Fibroblast of villous mesenchyme (primary cell): ENCODE measurements at regions not wholly inside any gene's neighbourhood (a gene's known extent, or its start where the extent isn't known, plus 50 kb on each side); places are given as distances from the start of the nearest gene placed in this dataset.

ENCODE experiments used
- DNase-seq: peaks from one replicate; pipeline ENCODE4 v3.0.0-alpha.2; 2010; ENCODE audit warnings: low read depth
- H3K4me3 ChIP-seq: 2 replicates; pipeline ENCODE4 v1.5.1; 2011; ENCODE audit warnings: low read depth, mild to moderate bottlenecking, low read length
- TF ChIP-seq, protein P1 (sequence below): IDR thresholded peaks from 2 replicates; pipeline ENCODE4 v1.5.1; 2012; ENCODE audit warnings: low read depth, mild to moderate bottlenecking, low read length; ENCODE audit not compliant: insufficient read depth

DNA sequence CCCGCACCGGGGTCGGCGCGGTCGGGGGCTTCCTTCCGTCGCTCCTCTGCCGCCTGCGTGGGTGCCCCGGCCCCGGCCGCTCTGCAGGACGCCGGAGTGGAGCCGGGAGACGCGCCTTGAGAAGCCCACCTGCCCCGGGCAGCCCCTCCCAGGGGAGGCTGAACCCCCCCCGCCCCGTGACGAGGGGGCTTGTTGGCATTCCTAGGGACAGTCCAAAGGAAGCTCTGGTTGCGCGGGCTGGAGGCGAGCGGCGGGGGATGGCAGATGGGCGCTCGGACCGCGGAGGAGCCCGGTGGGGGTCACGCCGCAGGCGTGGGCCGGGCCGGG, 133.5 kb upstream of the MGAT5 start:
- H3K4me3 ChIP-seq, result peak overlapping the region; percentile 80
- DNase-seq, result no peak
- TF ChIP-seq, protein P1, sequence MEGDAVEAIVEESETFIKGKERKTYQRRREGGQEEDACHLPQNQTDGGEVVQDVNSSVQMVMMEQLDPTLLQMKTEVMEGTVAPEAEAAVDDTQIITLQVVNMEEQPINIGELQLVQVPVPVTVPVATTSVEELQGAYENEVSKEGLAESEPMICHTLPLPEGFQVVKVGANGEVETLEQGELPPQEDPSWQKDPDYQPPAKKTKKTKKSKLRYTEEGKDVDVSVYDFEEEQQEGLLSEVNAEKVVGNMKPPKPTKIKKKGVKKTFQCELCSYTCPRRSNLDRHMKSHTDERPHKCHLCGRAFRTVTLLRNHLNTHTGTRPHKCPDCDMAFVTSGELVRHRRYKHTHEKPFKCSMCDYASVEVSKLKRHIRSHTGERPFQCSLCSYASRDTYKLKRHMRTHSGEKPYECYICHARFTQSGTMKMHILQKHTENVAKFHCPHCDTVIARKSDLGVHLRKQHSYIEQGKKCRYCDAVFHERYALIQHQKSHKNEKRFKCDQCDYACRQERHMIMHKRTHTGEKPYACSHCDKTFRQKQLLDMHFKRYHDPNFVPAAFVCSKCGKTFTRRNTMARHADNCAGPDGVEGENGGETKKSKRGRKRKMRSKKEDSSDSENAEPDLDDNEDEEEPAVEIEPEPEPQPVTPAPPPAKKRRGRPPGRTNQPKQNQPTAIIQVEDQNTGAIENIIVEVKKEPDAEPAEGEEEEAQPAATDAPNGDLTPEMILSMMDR, result no peak

DNA sequence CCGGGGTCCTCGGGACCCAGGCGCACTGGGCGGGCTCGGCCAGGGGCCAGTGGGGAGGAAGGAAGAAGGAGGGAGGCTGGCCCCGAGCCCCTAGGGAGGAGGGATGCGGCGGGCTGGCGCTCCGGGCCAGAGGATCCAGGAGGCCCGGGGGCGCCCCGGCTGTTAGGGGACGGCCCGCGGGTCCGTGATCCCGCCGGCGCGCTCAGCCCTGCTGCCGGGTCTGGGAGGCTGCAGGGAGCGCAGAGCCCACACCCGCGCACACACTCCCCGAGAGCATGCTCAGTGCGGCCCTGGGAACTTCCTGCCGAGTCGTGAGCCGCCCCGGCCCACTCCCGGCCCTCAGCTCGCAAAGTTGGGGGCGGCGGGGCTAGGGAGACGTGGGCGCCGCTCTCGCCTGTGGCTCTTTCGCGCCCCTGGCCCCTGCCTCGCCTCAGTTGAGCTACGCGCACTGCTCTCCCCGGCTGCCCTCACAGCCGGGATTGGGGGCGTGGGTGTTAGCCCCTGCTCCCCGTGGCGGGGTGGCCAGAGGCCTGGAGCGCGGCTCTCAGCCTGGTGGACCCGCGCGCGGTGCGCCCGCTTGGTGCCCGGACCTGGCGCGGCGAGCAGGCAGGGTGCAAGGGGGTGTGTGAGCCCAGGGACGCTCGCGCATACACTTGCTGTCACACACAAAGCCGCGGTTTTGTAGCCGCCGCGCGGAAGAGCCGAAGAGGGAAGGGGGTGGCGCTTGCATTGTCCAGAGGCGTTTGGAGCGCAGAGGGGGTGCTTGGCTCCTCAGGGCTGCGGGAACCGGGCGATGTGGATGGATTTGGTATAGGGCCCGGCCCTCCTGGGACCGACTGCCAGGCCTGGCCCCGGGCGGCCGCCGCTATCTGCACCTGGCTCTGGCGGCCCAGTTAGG, 132.9 kb upstream of the MGAT5 start:
- TF ChIP-seq, protein P1, result no peak
- peak; percentile 75 for DNase-seq
- H3K4me3 ChIP-seq, result peak overlapping the region; percentile 80

DNA sequence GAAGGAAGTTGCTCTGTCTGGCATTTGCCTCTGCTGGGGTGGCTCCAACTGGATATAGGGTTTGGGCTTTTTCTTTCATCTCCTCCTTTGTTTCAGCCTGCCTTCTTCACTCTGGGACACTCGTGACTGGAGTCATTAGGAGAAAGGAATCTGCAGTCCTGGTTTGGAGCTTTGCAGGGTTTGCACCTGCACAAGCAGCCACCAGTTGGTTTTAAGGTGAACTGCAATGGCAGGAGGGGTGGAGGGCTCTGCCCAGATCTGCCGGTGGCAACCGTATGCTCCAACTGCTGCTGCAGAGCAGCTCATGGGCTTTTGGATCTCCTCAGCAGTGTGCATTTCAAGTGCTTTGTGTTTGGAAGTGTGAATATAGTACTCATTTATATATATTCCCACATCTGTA, 131.3 kb upstream of the MGAT5 start:
- TF ChIP-seq, protein P1, result no peak
- DNase-seq, result no peak
- peak overlapping the region; percentile 80 for H3K4me3 ChIP-seq

DNA sequence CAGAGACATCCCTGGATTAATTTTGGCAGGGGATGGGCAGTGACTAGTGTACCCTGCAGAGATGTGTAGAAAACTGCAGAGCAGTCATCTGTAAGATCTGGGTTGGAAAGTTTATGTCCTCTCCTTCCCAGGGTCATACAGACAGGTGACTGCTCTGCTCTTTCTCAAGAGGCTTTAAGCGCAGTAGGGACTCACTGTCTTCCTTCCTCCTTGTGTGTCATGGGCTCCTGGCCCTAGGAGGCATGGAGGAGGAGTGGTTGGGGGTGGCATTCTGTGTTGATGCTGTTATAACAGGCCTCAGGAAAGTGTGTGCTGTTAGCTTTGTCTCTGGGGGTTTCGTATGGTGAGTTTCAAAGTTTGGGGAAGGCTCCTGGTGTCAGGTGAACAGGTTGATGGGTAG, 130.5 kb upstream of the MGAT5 start:
- TF ChIP-seq, protein P1, result no peak
- H3K4me3 ChIP-seq, result peak overlapping the region; percentile 6
- no peak for DNase-seq

DNA sequence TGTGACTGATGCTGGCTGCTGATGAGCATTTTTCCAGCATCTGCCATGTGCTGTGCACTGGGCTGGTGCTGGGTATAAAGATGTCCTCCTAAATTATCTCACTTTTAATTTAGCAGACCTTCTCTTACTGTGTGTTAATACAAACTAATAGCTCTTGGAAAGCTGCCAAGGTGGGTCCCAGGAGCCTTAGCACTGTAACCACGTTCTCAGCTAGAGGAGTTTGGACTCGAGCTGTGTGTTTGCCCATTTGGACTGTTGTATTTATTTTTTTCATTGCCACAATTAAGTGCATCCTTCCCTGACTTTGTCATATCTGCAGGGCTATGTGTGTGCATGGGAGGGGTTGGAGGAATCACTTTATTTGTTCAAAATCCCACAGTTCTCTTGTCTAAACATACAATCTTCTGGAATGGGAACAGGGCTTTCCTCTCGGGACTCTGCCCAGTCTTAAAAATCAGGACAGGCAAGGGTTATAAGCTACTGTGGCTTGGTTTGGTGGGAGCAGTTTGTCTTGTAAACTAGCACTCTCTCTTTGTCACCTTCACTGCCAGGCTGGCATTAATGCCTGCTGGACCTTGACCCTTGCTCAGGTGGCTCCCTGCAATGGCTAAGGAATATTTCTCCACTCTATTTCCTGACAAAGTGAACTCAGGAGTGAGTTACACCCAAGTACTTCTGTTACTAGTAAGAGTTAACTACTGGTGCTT, 129.7 kb upstream of the MGAT5 start:
- H3K4me3 ChIP-seq, result no peak overlapping the region
- TF ChIP-seq, protein P1, result no peak
- DNase-seq, result no peak

DNA sequence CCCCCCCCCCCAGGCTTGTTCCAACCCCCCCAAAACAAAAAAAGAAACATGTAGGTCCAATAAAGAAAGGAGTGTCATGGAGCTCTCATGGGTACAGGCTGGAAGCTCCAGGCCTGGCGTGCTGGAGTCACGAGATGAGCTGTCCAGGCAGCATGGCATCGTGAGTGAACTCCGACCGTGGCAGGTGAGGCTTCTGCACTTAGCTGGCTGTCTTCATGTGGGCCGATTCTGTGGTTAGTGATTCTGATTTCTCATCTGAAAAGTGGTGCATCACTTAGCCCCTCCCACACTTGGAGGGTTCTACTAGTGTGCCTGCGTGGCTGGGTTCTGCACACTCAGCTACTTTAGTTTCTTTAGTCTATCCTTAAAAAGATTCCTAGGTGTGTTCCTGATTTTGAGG, 126.4 kb upstream of the MGAT5 start:
- no peak overlapping the region for H3K4me3 ChIP-seq
- no peak for DNase-seq
- TF ChIP-seq, protein P1, result no peak
